Fibroblast of skin of abdomen (primary cell): ENCODE measurements at regions not wholly inside any gene's neighbourhood (a gene's known extent, or its start where the extent isn't known, plus 50 kb on each side); places are given as distances from the start of the nearest gene placed in this dataset.

Experiments used
- DNase-seq: peaks from one replicate; pipeline ENCODE4 v3.0.0-alpha.2; 2013

DNA sequence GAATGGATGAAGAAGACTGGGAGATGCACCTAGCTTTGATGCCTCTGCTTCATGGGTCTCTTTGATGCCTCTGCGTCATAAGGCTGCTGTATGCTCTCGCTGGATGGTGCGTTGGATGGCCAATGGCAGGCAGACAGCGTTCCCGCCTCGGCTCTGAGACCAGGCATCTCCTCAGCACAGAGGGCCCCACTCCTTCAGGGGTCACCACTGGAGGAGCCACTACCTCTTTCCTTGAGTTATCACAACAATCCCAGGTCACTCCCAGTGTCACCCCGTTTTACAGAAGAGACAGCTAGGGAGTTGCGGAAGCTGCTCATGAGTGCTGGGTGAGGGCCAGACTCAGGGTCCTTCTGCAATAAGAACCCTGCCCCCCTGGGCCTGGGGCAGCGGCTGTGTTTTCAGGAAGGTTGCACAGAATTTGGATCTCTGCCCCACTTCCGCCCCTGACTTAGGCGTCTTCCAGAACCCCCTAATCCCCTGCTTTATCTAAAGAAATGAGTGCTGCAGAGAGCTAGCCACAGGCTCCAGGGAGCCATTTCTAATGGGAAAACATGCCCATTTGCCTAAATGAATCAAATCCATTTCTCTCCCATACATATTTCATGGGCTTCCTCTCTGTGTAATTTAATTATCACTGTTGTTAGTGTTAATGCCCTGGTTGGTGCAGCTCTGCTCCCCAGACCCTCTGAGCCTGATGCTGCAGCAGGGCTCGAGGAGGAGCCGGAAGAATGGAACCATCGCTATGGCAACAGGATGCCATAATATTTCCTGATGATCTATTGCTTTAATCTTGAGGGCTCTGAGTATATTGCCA is 131.8 kb upstream of the HS6ST1 start:
- DNase-seq: no peak

DNA sequence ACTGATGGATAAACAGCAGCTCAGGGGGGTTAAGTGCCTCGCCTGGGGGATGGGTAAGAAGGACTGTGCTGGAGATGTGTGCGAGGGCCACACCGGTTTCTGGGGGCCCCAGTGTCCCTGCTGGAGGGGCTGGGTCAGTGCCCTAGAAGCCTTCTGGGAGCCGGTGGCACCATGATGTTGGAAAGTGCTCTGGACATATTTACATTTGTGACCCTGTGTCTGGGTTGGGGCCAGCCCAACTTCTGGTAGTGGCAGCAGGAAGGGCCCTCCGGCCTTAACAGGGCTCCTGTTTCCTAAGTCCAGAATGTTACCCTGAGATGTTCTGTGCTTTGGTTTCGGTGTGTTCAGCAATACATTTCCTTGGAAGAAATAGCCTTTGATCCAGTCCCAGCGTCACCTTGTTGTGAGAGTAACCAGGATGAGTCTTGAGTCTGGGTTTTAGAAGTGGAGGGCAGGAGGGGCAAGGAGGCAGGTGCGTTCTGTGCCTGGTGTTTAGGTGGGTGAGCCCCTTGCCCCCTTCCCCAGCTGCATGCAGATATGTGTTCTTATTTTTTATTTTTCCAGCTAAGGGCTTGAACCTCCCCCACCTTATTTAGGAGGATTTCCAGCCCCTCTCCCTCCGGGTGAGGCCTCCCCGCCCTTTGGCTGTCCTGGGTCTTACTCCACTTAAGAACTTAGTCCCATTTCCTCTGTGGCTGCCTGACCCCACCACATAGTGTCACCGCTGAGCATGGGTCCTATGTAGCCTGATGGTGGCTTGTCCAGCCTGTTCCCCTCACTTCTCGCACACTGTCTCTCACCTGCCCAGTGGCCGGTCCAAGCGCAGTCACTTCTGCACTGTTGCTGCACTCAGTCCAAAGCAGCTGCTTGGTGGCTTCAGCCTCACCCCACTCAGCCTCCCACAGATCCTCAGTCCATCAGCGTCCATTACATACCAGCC is 132.7 kb upstream of the HS6ST1 start:
- DNase-seq: no peak

DNA sequence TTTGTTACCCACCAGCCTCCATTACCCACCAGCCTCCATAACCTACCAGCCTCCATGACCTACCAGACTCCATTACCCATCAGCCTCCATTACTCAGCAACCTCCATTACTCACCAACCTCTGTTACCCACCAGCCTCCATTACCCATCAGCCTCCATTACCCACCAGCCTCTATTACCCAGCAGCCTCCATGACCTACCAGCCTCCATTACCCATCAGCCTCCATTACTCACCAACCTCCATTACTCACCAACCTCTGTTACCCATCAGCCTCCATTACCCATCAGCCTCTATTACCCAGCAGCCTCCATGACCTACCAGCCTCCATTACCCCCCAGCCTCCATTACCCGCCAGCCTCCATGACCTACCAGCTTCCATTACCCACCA is 133.3 kb upstream of the HS6ST1 start:
- no peak for DNase-seq

DNA sequence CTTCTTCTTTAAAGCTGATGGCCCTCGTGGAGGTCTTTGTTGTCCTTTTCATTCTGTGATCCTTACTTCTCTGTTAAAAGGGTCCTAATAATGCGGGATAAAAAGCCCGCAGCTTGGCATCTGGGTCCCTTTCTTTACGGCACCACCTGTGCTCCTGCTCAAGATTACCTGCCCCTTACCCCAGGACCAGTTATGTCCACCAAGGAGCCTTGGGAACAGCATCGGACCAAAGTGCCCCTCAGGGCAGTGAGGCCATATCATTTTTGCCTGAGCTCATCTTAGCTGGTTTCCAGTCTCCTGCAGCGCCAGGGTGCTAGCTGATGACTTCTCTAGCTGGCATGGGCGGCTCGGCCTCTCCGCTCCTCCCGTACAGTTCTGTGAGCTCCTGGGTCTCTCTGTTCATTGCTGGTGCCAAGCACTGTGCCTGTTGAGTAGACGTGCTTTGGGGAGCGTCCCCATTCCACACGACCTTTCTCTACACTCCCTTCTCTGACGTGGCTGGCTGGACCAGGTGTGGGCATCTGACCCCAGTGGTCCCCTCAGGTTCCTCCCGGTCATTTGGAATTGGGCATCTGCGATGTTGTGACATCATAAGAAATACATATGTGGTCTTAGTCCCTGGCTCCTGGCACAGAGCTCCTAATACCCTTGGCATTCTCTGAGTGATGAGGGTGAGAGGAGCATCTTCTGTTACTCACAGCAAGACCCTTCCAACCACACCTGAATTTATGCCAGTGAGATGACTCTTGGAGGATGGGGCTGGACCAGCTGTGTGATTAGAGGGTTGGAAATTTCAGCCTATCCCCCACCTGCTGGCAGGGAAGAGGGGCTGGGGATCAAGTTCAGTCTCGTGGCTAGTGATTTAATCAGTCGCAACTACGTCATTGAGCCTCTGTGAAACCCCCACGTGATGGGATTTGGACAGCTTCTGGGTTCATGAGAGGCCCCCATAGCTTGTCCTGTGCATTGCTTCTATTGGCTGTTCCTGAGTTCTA is 134.2 kb upstream of the HS6ST1 start:
- no peak for DNase-seq

DNA sequence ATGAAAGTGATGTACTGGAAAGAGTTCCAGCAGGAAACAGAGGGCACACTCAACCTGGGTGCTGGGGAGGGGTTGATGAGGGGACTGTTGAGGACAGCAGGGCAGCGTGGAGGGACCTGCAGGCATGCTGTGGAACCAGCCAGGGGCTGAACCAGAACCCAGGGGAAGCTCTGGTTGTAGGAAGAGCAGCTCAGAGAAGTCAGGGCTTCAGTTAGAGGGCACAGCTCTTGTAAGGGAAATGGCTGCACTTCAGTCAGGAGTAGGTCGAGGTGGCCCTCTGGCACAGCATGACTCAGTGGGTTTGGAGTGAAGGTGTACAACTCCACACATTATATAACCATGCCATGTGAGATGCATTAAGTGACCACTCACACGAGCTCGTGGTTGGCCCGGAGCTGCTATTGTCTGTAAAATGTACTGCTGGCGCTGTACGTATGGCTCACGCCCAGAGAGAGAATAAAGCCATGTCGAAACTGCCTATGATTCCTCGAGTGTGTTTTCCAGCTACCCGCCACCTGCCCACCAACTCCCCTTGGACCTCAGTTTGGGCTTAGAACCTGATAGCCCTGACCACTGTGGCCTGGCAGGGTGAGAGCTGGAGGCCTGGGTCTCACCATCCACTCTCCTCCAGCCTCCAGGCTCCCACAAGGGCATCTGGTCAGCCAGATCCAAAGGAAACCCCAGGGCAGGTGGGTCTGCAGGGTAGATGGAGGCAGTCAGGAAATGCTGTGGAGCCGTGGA is 136.5 kb upstream of the HS6ST1 start:
- no peak for DNase-seq

DNA sequence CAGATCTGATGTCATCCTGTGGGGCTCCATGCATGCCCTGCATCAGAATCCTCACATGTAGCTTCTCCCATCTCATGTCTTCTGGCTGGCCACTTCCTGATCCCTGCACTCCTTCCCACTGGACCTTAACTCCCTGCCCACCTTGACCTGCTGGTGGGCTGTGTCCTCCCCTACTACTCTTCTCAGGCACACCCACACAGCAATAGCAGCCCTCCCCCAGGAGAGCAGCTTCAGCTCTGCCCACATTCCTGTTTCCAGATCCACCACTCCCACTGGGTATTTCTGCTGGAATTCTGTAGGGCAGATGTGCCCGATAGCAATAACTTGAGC is 137.0 kb upstream of the HS6ST1 start:
- DNase-seq: no peak

DNA sequence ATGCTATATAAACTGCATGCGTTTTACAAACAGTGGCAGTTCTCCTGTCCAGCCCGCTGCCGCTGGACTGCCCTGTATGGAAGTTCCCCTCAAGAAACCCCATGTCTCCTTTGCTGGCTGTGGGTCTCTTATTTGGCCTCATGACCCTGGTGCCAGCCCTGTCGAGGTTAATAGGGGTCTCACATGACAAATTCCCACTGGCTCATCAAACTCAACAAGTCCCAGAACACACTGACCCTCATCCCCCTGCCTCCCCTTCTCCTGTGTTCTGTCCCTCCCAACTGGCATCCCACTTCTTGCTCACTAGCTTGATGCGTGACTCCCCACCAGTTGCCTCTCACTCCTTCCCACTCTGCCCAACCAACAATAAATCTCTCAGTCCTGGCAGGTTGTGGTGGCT is 137.6 kb upstream of the HS6ST1 start:
- no peak for DNase-seq

DNA sequence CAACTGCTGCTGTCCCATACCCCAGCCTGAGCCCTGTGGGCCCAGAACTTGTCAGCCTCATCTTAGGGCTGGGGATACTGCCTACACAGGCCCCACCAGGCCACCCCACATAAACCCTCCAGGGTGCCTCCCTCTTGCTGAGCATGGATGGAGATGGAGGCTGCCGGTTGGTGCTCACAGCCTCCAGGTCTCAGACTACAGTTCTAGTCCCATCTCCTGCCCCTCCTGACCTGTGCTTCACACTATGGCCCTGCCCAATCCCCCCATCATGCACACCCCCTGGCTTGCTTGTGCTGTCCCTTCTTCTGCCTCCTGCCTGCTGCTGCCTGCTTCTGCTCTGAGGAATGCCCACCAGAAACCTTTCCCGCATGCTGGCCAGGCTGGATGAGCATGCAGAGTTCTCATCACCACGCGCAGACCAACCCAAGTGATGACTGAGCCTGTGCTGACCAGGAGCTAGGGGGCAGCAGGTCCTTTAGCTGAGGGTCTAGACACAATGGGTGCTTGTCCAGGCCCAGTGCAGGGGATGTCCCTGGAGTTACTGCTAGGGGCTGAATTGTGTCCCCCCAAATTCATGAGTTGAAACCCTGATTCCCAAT is 138.4 kb upstream of the HS6ST1 start:
- DNase-seq: no peak

DNA sequence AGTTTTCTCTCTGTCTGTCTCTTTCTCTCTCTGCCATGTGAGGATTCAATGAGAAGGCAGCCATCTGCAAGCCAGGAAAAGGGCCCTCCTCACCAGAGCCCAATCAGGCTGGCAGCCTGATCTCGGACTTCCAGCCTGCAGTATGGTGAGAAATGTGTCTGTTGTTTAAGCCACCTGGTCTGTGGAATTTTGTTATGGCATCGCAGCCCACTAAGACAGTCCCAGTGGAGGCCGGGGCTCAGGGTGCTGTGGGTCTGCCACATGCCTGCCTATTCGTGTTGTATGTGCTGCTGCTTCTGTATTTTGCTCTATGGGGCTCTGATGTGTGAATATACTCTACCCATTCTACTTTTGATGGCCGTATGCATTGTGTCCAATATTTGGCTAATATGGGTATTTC is 139.0 kb upstream of the HS6ST1 start:
- no peak for DNase-seq

DNA sequence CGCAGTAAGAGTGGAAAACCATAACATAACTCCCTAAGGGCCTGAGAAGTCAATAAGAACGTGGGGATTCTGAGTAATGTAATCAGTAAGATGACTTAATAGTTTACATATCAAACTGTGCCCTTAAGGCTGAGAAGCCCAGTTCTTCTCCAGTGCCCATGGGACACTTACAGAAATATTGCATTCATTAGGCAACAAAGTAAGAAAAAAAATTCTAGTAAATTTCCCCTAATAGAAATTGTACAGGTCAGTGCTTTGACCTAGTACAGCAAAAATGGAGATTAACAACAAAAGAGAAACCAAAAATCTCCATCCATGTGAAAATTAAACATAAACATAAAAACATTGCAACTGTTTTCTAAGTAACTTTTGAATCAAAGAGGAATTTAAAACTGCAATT is 139.8 kb upstream of the HS6ST1 start:
- DNase-seq: no peak

DNA sequence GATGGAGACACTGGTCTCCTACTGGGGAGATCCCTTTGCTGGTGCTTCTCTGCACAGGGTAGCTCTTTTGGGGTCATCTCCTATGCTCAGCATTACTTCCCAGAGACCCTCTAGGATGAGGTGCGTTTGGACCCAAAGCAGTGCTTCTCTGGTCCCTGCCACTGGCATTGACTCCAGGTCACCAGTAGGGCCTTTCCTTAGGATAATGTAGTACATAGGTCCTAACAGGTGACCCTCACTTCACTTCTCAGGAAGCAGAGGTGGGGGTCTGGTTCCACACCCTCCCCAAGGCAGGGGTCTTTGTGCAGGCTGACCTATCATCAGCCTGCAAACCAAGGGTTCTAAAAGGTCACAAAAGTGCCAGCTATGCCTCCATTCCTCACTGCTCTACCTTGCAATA is 145.8 kb upstream of the HS6ST1 start:
- DNase-seq: no peak

DNA sequence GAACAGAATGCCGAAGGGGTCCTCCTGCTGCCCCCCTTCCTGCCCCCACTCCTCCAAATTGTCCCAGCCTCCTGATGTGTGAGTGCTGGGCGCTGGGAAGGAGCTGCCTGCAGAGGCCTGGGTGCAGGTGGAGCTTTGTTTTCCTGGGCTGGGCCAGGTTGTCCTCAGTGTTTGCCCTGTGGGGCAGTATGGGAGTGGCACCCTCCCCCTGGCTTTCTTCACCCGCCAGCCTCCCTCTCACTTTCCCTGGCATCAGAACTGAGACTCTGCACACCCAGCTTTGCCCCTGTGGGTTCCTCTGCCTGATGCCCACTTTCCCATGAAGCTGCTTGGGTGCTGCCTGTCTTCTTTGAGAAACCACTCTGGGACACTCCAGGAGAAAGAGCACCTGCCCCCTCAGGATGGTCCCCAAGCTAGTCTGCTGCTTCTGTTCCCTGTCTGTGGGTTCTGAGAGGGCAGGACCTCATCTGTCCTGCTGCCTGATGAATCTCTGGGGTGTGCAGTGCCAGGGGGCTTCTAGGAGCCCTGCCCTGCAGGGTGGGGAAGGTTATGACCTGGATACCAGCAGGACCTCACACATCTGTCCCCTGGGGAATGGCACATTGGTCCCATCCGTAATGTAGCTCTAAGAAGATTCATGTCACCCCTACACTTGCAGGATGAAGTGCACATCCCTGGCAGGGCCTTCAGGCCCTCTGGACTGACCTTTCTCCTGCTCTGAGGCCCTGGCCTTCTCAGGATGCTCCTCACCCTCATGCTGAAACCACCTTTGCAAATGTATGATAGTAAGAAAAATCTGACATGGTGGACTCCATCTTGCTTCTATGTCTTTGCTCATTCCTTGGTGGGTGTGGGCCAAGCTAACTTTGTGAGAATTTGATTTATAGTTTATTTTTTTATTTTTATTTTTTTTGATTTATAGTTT is 146.8 kb upstream of the HS6ST1 start:
- no peak for DNase-seq

DNA sequence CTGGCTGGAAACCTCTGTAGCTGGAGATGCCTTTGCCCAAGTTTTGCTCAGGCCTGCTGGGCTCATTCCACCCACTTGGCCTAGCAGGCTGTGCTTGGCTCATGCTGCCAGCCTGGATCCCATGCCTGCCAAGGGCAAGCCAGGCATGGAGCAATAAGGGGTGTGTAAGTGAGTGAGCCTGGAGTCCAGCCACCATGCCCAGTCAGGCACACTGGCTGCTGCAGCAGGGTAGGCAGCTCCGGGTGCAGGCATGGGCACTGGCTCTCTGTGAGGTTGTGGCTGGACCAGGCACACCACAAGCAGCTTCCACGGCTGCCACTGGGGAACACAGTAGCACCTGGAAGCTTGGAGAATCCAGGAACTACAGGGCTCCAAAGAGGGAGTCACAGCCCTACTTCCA is 147.7 kb upstream of the HS6ST1 start:
- DNase-seq: no peak

DNA sequence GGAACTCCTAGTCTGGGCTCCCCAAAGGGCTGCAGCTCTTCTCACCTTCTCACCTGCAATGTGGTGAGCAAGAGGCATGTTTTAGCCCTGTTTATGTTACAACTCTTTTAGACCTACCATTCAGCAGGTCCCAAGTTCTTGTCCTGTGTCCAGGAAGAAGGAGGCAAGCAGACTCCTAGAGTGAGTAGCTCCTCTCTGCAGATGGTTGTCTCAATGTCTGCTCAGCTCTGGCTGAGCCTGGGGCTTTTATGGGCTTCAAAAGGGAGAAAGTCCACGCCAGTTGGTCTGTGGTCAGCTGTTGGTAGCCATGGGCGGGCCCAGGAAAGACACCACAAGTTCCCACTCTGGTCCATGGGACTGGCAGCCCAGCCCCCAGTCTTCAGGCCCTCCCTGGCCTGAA is 148.1 kb upstream of the HS6ST1 start:
- DNase-seq: no peak

DNA sequence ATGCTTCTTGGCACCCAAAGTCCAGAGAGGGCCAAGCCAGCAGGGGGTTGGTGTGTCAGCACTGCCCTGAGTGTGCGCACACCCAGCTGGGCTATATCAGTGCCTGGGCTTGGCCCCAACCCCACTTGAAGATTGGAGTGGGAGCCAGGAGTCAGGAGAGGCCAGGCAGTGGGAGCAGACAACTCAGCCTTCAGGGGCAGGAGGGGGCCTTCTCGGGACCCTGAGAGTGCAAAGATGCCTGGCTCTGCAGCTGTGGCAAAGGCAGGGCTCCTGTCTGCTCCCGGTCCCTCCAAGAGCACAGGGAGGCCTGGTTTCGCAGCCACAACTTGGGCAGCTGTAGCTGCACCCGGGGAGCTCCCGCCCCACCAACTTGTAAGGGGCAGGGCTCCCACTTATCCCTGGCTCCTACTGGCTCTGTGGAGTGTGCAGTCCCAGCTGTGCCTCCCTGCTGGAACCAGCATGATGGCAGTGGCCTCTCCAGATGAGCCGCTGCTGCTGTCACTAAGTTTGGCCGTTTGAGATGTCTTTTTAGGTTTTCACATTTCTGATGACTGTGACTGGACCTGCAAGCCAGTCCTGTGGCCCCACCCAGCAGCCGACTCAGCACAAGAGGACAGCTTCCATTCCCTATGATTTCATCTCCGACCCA is 148.8 kb upstream of the HS6ST1 start:
- DNase-seq: no peak

DNA sequence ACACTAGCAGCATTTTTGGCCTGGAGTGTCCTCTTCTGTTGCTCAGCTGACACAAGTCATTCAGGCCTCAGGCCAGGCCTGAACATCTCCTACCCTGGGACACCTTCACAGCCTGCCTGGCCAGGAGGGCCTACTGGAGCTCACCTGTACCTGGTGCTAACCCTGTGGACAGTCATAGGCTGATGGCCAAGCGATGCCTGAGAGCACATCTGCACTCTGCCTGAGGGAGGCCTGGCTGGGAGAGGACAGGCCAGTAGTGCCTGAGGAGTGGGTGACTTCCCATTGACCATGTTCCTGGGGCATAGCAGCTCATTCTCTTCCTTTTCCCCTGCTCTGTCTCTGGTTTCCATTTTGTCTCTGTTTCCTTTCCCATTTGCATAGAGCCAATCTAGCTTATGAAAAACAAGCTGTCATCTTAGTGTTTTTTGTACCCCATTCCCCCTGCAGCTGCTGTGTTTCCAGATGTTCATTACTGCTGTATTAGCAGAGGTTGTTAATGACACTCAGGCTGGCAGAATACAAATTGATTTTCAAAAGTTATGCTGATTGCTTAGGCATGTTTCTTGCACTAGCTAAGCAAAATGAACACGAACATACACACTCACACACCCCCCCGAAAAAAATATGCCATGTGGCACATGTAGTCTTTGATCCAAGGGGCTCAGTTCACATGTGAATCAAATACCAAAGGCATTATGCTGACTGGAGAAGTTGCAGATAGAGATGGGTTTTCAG is 149.7 kb upstream of the HS6ST1 start:
- DNase-seq: no peak

DNA sequence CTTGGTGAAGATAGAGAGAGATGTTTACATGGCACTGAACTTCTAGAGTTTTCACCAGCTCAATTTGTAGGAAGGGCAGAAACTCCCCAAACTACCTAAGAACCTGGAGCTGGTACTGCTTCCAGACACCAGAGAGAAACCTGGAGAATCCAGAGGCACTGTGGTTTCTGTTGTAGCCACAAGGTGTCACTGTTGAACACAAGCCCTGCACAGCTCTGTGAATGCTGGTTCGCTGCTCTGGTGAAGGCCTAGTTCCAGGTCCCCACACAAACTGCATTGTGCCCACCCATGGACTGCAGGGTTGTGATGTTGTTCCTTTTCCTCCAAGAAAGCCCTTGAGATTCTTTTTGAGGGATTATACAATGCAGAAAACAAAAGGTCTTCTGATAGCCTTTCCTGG is 150.5 kb upstream of the HS6ST1 start:
- DNase-seq: no peak

DNA sequence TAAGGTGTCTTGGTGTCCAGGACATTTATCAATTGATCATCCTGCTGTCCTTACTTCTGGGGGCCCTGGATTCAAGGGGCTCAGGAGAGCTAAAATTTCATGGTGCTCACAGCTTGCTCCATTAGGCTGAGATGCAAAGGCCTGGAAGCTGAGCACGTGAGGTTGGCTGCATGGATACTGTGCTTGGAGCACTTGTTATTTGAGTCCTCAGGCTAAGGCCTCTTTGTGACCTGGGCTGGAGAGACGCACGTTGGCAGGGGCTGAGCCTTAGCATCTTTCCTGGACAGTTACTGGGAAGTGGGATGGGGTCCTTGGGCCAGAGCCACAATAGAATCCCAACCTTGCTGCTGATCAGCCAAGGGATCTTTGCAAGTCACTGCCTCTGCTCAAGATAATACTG is 151.2 kb upstream of the HS6ST1 start:
- DNase-seq: no peak

DNA sequence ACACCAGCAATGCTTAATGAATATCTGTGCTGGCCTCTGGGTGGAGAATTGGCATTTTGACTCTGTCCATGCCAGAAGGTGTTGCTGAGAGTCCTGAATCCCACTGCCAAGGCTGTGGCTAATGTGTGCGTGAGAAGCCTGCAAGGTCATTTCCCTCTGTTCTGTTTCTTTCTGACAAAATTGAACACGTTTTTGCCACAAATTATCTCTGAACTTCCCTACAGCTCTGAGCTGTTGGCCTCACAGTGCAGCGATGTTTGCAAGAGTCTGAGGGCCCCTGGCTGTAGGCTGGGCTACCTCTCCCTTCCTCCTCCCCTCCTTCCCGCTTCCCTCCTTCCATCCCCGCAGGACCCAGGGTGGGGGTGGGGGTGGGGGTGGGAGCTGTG is 154.1 kb upstream of the HS6ST1 start:
- DNase-seq: no peak
